ENCODE measurements at regions not wholly inside any gene's neighbourhood (a gene's known extent, or its start where the extent isn't known, plus 50 kb on each side); places are given as distances from the start of the nearest gene placed in this dataset.

DNA sequence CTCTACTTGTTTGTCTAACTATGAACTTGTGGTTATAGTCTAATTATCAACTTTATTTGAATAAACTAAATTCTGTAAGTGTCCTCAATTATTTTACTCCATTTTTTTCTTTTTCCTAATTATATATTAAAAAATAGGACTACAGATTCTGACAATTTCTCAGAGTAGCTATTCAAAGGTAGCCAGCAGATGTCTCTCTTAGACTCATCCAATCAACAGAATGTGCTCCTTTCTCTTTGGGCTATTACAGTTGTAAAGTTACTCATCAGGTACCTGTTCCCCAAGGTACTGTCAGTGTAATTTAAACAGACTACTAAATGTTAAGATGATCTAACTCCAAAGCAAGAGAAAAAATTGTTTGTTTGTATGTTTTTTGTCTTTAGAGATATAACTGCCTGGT, 248.6 kb downstream of the PCDH18 start:
- intact Hi-C loops (cut with DNase I) = no loop called here
- TF ChIP-seq CTCF (IDR thresholded peaks at IDR 0.05) (no peak), POLR2AphosphoS5 (IDR thresholded peaks at IDR 0.05; ENCODE audit: insufficient read depth in 1 of 2, low read depth in 1 of 2) (no peak), POLR2A (IDR thresholded peaks at IDR 0.05) (no peak)
- no peaks in the 10 kb centered on the region for H3K9me3 ChIP-seq
- DNase-seq (ENCODE audit: extremely low spot score in 2 of 2) = no peak
- no peaks in the 10 kb centered on the region for H3K4me1 ChIP-seq
- no peak overlapping the region for H3K27ac ChIP-seq
- no peaks in the 10 kb centered on the region for H3K36me3 ChIP-seq
- H3K27me3 ChIP-seq = no peaks in the 10 kb centered on the region
- no peak overlapping the region for H3K4me3 ChIP-seq

DNA sequence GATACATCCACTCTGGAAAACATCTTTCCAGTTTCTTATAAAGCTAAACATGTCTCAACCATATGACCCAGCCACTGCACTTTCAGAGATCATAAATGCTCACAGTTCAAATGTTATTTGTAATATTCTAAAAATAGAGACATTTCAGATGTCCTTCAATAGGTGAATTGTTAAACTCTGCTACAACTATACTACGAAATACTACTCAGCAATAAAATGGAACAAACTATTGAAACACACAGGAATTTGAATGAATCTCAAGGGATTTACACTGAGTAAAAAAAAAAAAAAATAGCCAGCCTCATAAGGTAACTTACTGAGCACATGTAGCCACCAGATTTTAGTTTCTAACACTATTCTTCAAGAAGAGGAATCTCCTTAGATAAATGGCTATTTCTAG, 253.9 kb downstream of the PCDH18 start:
- Histone ChIP-seq H3K4me1 (no peaks in the 10 kb centered on the region), H3K4me3 (no peak overlapping the region), H3K27ac (no peak overlapping the region), H3K9me3 (no peaks in the 10 kb centered on the region), H3K36me3 (no peaks in the 10 kb centered on the region), H3K27me3 (no peaks in the 10 kb centered on the region)
- no peak for DNase-seq (ENCODE audit: extremely low spot score in 2 of 2)
- intact Hi-C loops (cut with DNase I) = no loop called here
- TF ChIP-seq POLR2A (IDR thresholded peaks at IDR 0.05) (no peak), CTCF (IDR thresholded peaks at IDR 0.05) (no peak), POLR2AphosphoS5 (IDR thresholded peaks at IDR 0.05; ENCODE audit: insufficient read depth in 1 of 2, low read depth in 1 of 2) (no peak)

- no peaks in the 10 kb centered on the region for H3K4me1 ChIP-seq
- no peaks in the 10 kb centered on the region for H3K9me3 ChIP-seq
- H3K4me3 ChIP-seq = no peak overlapping the region
- DNase-seq (ENCODE audit: extremely low spot score in 2 of 2) = no peak
- H3K27me3 ChIP-seq = no peaks in the 10 kb centered on the region
- H3K27ac ChIP-seq = no peak overlapping the region
- intact Hi-C loops (cut with DNase I) = no loop called here
- TF ChIP-seq CTCF (IDR thresholded peaks at IDR 0.05) = no peak
- no peak for TF ChIP-seq POLR2AphosphoS5 (IDR thresholded peaks at IDR 0.05; ENCODE audit: insufficient read depth in 1 of 2, low read depth in 1 of 2)
- TF ChIP-seq POLR2A (IDR thresholded peaks at IDR 0.05) = no peak
- H3K36me3 ChIP-seq = no peaks in the 10 kb centered on the region
Measured at GRCh38 chr4:137274404-137274803, 257.9 kb downstream of the PCDH18 start.

- Histone ChIP-seq H3K4me1 (no peaks in the 10 kb centered on the region), H3K4me3 (no peak overlapping the region), H3K36me3 (no peaks in the 10 kb centered on the region), H3K27me3 (no peaks in the 10 kb centered on the region), H3K27ac (no peak overlapping the region), H3K9me3 (no peaks in the 10 kb centered on the region)
- intact Hi-C loops (cut with DNase I) = no loop called here
- no peak for DNase-seq (ENCODE audit: extremely low spot score in 2 of 2)
- TF ChIP-seq POLR2AphosphoS5 (IDR thresholded peaks at IDR 0.05; ENCODE audit: insufficient read depth in 1 of 2, low read depth in 1 of 2) = no peak
- TF ChIP-seq POLR2A (IDR thresholded peaks at IDR 0.05) = no peak
- no peak for TF ChIP-seq CTCF (IDR thresholded peaks at IDR 0.05)
Measured at GRCh38 chr4:137267024-137267423, 265.3 kb downstream of the PCDH18 start.

GRCh38 chr4:137266511-137266910, 265.8 kb downstream of the PCDH18 start:
- intact Hi-C loops (cut with DNase I) = no loop called here
- no peaks in the 10 kb centered on the region for H3K9me3 ChIP-seq
- H3K36me3 ChIP-seq = no peaks in the 10 kb centered on the region
- DNase-seq (ENCODE audit: extremely low spot score in 2 of 2) = no peak
- TF ChIP-seq POLR2A (IDR thresholded peaks at IDR 0.05) (no peak), POLR2AphosphoS5 (IDR thresholded peaks at IDR 0.05; ENCODE audit: insufficient read depth in 1 of 2, low read depth in 1 of 2) (no peak), CTCF (IDR thresholded peaks at IDR 0.05) (no peak)
- no peaks in the 10 kb centered on the region for H3K4me1 ChIP-seq
- no peak overlapping the region for H3K4me3 ChIP-seq
- H3K27ac ChIP-seq = no peak overlapping the region
- H3K27me3 ChIP-seq = no peaks in the 10 kb centered on the region

Measured in vagina (tissue), 2 donors.